NT2/D1 (cell line): ENCODE measurements at regions not wholly inside any gene's neighbourhood (a gene's known extent, or its start where the extent isn't known, plus 50 kb on each side); places are given as distances from the start of the nearest gene placed in this dataset.

Source experiments
- SUZ12 ChIP-seq: IDR thresholded peaks from 2 replicates; pipeline ENCODE4 v1.6.1; 2011; ENCODE audit not compliant: insufficient read length, insufficient read depth; ENCODE audit errors: extremely low read depth
- YY1 ChIP-seq: IDR thresholded peaks from 2 replicates; pipeline ENCODE4 v1.6.1; 2011; ENCODE audit not compliant: insufficient read length, insufficient read depth
- ZNF274 ChIP-seq: IDR thresholded peaks from 2 replicates; pipeline ENCODE4 v1.6.1; 2011; ENCODE audit warnings: mild to moderate bottlenecking, low read depth, low read length

DNA sequence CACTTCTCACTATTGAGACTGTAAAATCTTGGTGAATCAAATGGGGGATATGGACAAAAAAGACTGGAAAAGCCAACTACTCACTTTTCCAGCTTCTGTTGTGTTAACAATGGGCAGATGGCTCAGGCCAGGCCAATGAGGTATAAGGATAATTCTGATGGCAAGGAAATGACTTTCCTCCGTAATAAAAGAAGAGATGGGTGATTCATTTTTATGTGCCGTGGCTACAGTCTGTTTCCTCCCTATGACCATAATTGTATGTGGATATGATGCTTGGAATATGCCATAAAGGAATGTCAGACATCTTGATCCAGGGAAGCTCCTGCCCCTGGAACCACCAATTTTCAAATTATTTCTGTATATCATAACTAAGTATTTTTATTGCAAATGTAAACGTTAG lies 406.8 kb downstream of the CCDC85A start:
- TF ChIP-seq YY1 (no peak), ZNF274 (no peak), SUZ12 (no peak)
